ENCODE measurements at regions not wholly inside any gene's neighbourhood (a gene's known extent, or its start where the extent isn't known, plus 50 kb on each side); places are given as distances from the start of the nearest gene placed in this dataset.
"Not testable (repeated sequence)": the region's sequence is repeated elsewhere in the genome, so short reads cannot be mapped to it uniquely, and the experiment has no call there.

DNA sequence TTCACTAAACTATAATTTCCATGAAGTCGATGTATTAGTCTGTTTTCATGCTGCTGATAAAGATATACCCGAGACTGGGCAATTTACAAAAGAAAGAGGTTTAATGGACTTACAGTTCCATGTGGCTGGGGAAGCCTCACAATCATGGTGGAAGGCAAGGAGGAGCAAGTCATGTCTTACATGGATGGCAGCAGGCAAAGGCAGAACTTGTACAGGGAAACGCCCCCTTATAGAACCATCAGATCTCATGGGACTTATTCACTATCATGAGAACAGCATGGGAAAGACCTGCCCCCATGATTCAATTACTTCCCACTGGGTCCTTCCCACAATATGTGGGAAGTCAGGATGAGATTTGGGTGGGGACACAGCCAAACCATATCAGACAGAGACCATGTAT, 141.6 kb downstream of the SLC38A4 start:
- H2BK15ac ChIP-seq (ENCODE audit: low read length); DNase-seq (ENCODE audit: low read depth in 1 of 2, low spot score in 2 of 2); H3K27ac ChIP-seq (ENCODE audit: low read depth, low read length); FAIRE-seq; H4K8ac ChIP-seq (ENCODE audit: extremely low read depth, insufficient read depth, low read length); H3K18ac ChIP-seq (ENCODE audit: extremely low read depth, low read length); H3K4me1 ChIP-seq (replicated peaks in 1 of 4; ENCODE audit: control insufficient read depth in 3 of 4, insufficient read depth in 4 of 4, low read length in 3 of 4); H3K36me3 ChIP-seq (ENCODE audit: control insufficient read depth in 2 of 4, insufficient read depth in 4 of 4, low read length in 3 of 4); H2BK20ac ChIP-seq (ENCODE audit: low read length); H4K91ac ChIP-seq (replicated peaks; ENCODE audit: insufficient read length, low read length); H2BK120ac ChIP-seq (replicated peaks; ENCODE audit: low read depth, low read length); H3K9ac ChIP-seq (replicated peaks in 1 of 4; ENCODE audit: extremely low read depth in 1 of 4, low read depth in 3 of 4, low read length in 3 of 4); H3K14ac ChIP-seq (ENCODE audit: insufficient read length); H4K5ac ChIP-seq (ENCODE audit: insufficient read length, low read depth, low read length); POLR2A ChIA-PET (ENCODE audit: partially characterized antibody); H3K23me2 ChIP-seq (ENCODE audit: low read depth, low read length); H2BK5ac ChIP-seq (ENCODE audit: low read depth, low read length); H2BK12ac ChIP-seq (ENCODE audit: low read depth, low read length); H2AFZ ChIP-seq (ENCODE audit: low read length); H3K79me2 ChIP-seq (ENCODE audit: control insufficient read depth in 1 of 2, insufficient read depth in 2 of 2, low read length in 2 of 2); H3K23ac ChIP-seq (ENCODE audit: insufficient read length); H3K79me1 ChIP-seq (ENCODE audit: low read depth, low read length); H3K4me2 ChIP-seq (ENCODE audit: insufficient read depth in 1 of 2, low read depth in 2 of 2, low read length in 2 of 2); H4K20me1 ChIP-seq (replicated peaks in 1 of 2; ENCODE audit: control insufficient read depth in 1 of 2, insufficient read depth in 2 of 2, low read length in 2 of 2); H2AK5ac ChIP-seq (ENCODE audit: low read depth, low read length); H3K4ac ChIP-seq (replicated peaks; ENCODE audit: insufficient read length, low read depth, low read length); H3K27me3 ChIP-seq (replicated peaks in 1 of 4; ENCODE audit: control insufficient read depth in 3 of 4, extremely low read depth in 1 of 4, insufficient read depth in 3 of 4, low read length in 3 of 4); H3K4me3 ChIP-seq (ENCODE audit: extremely low read depth in 1 of 4, insufficient read depth in 2 of 4, low read depth in 3 of 4, low read length in 4 of 4); H3K56ac ChIP-seq (replicated peaks; ENCODE audit: insufficient read length, low read depth, low read length): not testable (repeated sequence)
- H3K9me3 ChIP-seq (ENCODE audit: insufficient read depth in 2 of 2, low read depth in 1 of 2, low read length in 1 of 2): peaks cover 13 to 14% of the 10 kb centered on the region in 2 experiments
- CTCF ChIA-PET (ENCODE audit: partially characterized antibody): interaction anchor here (0.6 to 1.5 kb wide), 5 partner anchors 17 to 300 kb away, joined by 3 to 5 read pairs (median 3); no protein-coding TSS in a partner anchor
- 95% methylated on average over 3 of the region's 3 CpGs; no CpG with 5 or more reads in 1 of the 2 experiments for WGBS, 2 experiments (ENCODE audit: extremely low coverage in 1 of 2, insufficient coverage in 1 of 2, insufficient read length in 1 of 2, insufficient replicate concordance in 2 of 2, low coverage in 1 of 2, low lambda C conversion rate in 2 of 2, missing lambda C conversion rate in 1 of 2)
